T-cell (primary cell): ENCODE measurements at regions not wholly inside any gene's neighbourhood (a gene's known extent, or its start where the extent isn't known, plus 50 kb on each side); places are given as distances from the start of the nearest gene placed in this dataset.
"Not testable (repeated sequence)": the region's sequence is repeated elsewhere in the genome, so short reads cannot be mapped to it uniquely, and the experiment has no call there.

Experiments used
- ATAC-seq, 4 experiments: fragments of 200-7000 bp in 3 of 4; fragments of 150-1000 bp in 1 of 4; cut with Tn5 transposase; replicated peaks in 1 of 4; 1 replicate in 3 of 4; 2 replicates in 1 of 4; pipeline ENCODE4 v1.10.0; 2021; ENCODE audit warnings: moderate library complexity in 3 of 4, mild to moderate bottlenecking in 2 of 4, moderate number of reproducible peaks in 1 of 4
- CTCF ChIA-PET, 2 donors: fragments of 300-600 bp; sonication (Branson Sonifier 250); formaldehyde crosslinking; loops; one replicate each; lab custom pipeline; 2022; ENCODE audit warnings: antibody characterized with exemption in 2 of 2; lab: Charles Lee
- POLR2A ChIA-PET, 2 donors: fragments of 300-600 bp; sonication (Branson Sonifier 250); formaldehyde crosslinking; loops; one replicate each; lab custom pipeline; 2022; ENCODE audit warnings: antibody characterized with exemption in 2 of 2; lab: Charles Lee
- DNase-seq, 35 experiments: peaks; one replicate each; pipeline versions ENCODE4 v3.0.0 to v3.0.0-alpha.2; 2013 to 2023
- H3K27ac ChIP-seq: one replicate; pipeline ENCODE4 v1.5.1; 2013; ENCODE audit warnings: low read length
- H3K27me3 ChIP-seq, 2 experiments: replicated peaks in 1 of 2; 1 replicate in 1 of 2; 2 replicates in 1 of 2; pipeline versions ENCODE4 v1.6.1 to v1.7.0; 2013; ENCODE audit warnings: low read length in 1 of 2, mixed read lengths in 1 of 2; ENCODE audit not compliant: control insufficient read depth in 2 of 2, insufficient read depth in 2 of 2; ENCODE audit errors: extremely low read depth in 1 of 2
- H3K36me3 ChIP-seq, 2 donors: 1 replicate in 1 of 2; 2 replicates in 1 of 2; pipeline versions ENCODE4 v1.6.1 to v1.7.0; 2013; ENCODE audit warnings: low read length in 1 of 2; ENCODE audit not compliant: control insufficient read depth in 2 of 2, insufficient read depth in 1 of 2; ENCODE audit errors: extremely low read depth in 1 of 2
- H3K4me1 ChIP-seq, 2 experiments: 1 replicate in 1 of 2; 2 replicates in 1 of 2; pipeline versions ENCODE4 v1.6.1 to v1.7.0; 2013; ENCODE audit warnings: low read length in 2 of 2, mixed read lengths in 1 of 2; ENCODE audit not compliant: insufficient read depth in 2 of 2, control insufficient read depth in 1 of 2; ENCODE audit errors: extremely low read depth in 1 of 2
- H3K4me3 ChIP-seq, 2 donors: 1 replicate in 1 of 2; 2 replicates in 1 of 2; pipeline versions ENCODE4 v1.5.1 to v1.7.0; 2013; ENCODE audit warnings: mild to moderate bottlenecking in 2 of 2, low read length in 1 of 2, moderate library complexity in 1 of 2; ENCODE audit not compliant: control insufficient read depth in 1 of 2; ENCODE audit errors: extremely low read depth in 1 of 2
- H3K9me3 ChIP-seq: 2 replicates; pipeline ENCODE4 v1.7.0; 2013
- H3K27ac Mint-ChIP-seq, 2 donors: one replicate each; pipeline ENCODE4 v1.8.0; 2020 to 2021; ENCODE audit warnings: mild to moderate bottlenecking in 2 of 2, mixed read lengths in 2 of 2
- H3K27me3 Mint-ChIP-seq, 2 donors: one replicate each; pipeline ENCODE4 v1.8.0; 2021 to 2022; ENCODE audit warnings: mixed read lengths in 2 of 2
- H3K36me3 Mint-ChIP-seq: one replicate; pipeline ENCODE4 v1.8.0; 2021; ENCODE audit warnings: mixed read lengths
- H3K4me1 Mint-ChIP-seq, 3 donors: one replicate each; pipeline ENCODE4 v1.8.0; 2020 to 2022; ENCODE audit warnings: mixed read lengths in 3 of 3, mild to moderate bottlenecking in 1 of 3
- H3K4me3 Mint-ChIP-seq, 3 donors: one replicate each; pipeline ENCODE4 v1.8.0; 2020 to 2022; ENCODE audit warnings: mild to moderate bottlenecking in 3 of 3, mixed read lengths in 3 of 3, moderate library complexity in 3 of 3
- H3K9me3 Mint-ChIP-seq, 3 donors: one replicate each; pipeline ENCODE4 v1.8.0; 2020 to 2022; ENCODE audit warnings: mixed read lengths in 3 of 3
- WGBS: methylation state at CpG from one replicate; pipeline ENCODE4 v1.1.5; 2013; ENCODE audit warnings: missing lambda C conversion rate; ENCODE audit not compliant: insufficient coverage; 5-methylcytosine and 5-hydroxymethylcytosine counted together

GRCh38 chr11:97909614-97910399, 1110.9 kb upstream of the CNTN5 start:
- Histone ChIP-seq H3K9me3 (no peaks in the 10 kb centered on the region), H3K36me3 (no peaks in the 10 kb centered on the region), H3K4me3 (no peak overlapping the region), H3K27me3 (no peaks in the 10 kb centered on the region), H3K27ac (no peak overlapping the region), H3K4me1 (no peaks in the 10 kb centered on the region)
- ChIA-PET CTCF (no interaction called here), POLR2A (no interaction called here)
- WGBS = 0% methylated on average over 1 of the region's 7 CpGs
- Mint-ChIP-seq H3K27ac (no peak overlapping the region), H3K9me3 (peaks cover 4 to 22% (median 10%) of the 10 kb centered on the region in 3 donors), H3K36me3 (no peaks in the 10 kb centered on the region), H3K27me3 (no peaks in the 10 kb centered on the region), H3K4me3 (no peak overlapping the region), H3K4me1 (no peaks in the 10 kb centered on the region)
- ATAC-seq (no peak), DNase-seq (no peak)

DNA sequence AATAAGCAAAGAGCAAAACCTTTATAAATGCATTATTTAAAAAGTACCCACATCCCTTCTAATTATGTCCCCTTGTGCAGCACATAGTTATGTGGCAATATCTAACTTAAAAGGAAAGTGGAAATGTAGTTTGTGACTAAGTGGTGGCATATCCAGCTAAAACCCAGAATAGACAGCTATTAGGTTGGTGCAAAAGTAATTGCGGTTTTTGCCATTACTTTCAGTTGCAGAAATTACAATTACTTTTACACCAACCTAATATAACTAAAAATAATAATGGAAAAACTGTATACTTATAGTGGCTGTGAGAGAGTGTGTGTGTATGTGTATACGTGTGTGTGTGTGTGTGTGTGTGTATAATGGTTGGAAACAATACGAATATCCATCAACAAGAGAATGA, 1108.1 kb upstream of the CNTN5 start:
- CTCF ChIA-PET = interaction anchor here in 1 of 2 donors (0.6 kb wide), 1 partner anchor 14 kb away, joined by 3 read pairs; no protein-coding TSS in a partner anchor
- peaks cover 5 to 16% (median 7%) of the 10 kb centered on the region in 3 donors for H3K9me3 Mint-ChIP-seq
- no peaks in the 10 kb centered on the region for H3K36me3 Mint-ChIP-seq
- H3K27ac Mint-ChIP-seq = no peak overlapping the region
- no peaks in the 10 kb centered on the region for H3K4me1 ChIP-seq
- H3K4me1 Mint-ChIP-seq = no peaks in the 10 kb centered on the region
- H3K9me3 ChIP-seq = no peaks in the 10 kb centered on the region
- no peaks in the 10 kb centered on the region for H3K27me3 Mint-ChIP-seq
- WGBS = no CpG with 5 or more reads among the region's 3 CpGs
- no peak overlapping the region for H3K4me3 Mint-ChIP-seq
- no peak overlapping the region for H3K4me3 ChIP-seq
- no peaks in the 10 kb centered on the region for H3K36me3 ChIP-seq
- no peaks in the 10 kb centered on the region for H3K27me3 ChIP-seq
- no peak for ATAC-seq
- POLR2A ChIA-PET = no interaction called here
- DNase-seq = no peak
- no peak overlapping the region for H3K27ac ChIP-seq

DNA sequence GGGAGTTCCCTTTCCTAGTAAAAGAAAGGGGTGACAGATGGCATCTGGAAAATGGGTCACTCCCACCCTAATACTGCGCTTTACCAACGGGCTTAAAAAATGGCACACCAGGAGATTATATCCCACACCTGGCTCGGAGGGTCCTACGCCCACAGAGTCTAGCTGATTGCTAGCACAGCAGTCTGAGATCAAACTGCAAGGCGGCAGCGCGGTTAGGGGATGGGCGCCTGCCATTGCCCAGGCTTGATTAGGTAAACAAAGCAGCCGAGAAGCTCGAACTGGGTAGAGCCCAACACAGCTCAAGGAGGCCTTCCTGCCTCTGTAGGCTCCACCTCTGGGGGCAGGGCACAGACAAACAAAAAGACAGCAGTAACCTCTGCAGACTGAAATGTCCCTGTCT, 1097.8 kb upstream of the CNTN5 start:
- H3K4me3 Mint-ChIP-seq, DNase-seq, H3K4me3 ChIP-seq, H3K36me3 ChIP-seq, CTCF ChIA-PET, H3K27me3 Mint-ChIP-seq, H3K4me1 Mint-ChIP-seq, H3K27ac ChIP-seq, H3K4me1 ChIP-seq, H3K27me3 ChIP-seq, H3K9me3 ChIP-seq, POLR2A ChIA-PET, H3K36me3 Mint-ChIP-seq, H3K27ac Mint-ChIP-seq, ATAC-seq: not testable (repeated sequence)
- peaks cover 8 to 19% (median 13%) of the 10 kb centered on the region in 3 donors for H3K9me3 Mint-ChIP-seq
- 100% methylated on average over 7 of the region's 10 CpGs for WGBS

GRCh38 chr11:97934572-97935208, 1086.1 kb upstream of the CNTN5 start:
- Histone ChIP-seq H3K27me3 (no peaks in the 10 kb centered on the region), H3K9me3 (no peaks in the 10 kb centered on the region), H3K27ac (no peak overlapping the region), H3K36me3 (no peaks in the 10 kb centered on the region), H3K4me1 (no peaks in the 10 kb centered on the region), H3K4me3 (no peak overlapping the region)
- ChIA-PET POLR2A (no interaction called here), CTCF (no interaction called here)
- H3K9me3 Mint-ChIP-seq = peaks cover 6 to 23% (median 9%) of the 10 kb centered on the region in 3 donors
- ATAC-seq (no peak), DNase-seq (no peak)
- H3K4me3 Mint-ChIP-seq = no peak overlapping the region
- no peaks in the 10 kb centered on the region for H3K27me3 Mint-ChIP-seq
- WGBS = 68% methylated on average over 4 of the region's 5 CpGs
- no peaks in the 10 kb centered on the region for H3K4me1 Mint-ChIP-seq
- H3K36me3 Mint-ChIP-seq = no peaks in the 10 kb centered on the region
- no peak overlapping the region for H3K27ac Mint-ChIP-seq

- H3K9me3 ChIP-seq = no peaks in the 10 kb centered on the region
- H3K4me3 Mint-ChIP-seq = no peak overlapping the region
- H3K4me1 Mint-ChIP-seq = no peaks in the 10 kb centered on the region
- peaks cover 5 to 24% (median 8%) of the 10 kb centered on the region in 3 donors for H3K9me3 Mint-ChIP-seq
- no peak for ATAC-seq
- no peak for DNase-seq
- H3K4me1 ChIP-seq = no peaks in the 10 kb centered on the region
- H3K4me3 ChIP-seq = no peak overlapping the region
- H3K27me3 ChIP-seq = no peaks in the 10 kb centered on the region
- no peak overlapping the region for H3K27ac ChIP-seq
- H3K27ac Mint-ChIP-seq = no peak overlapping the region
- H3K36me3 Mint-ChIP-seq = no peaks in the 10 kb centered on the region
- WGBS = no CpG with 5 or more reads among the region's 3 CpGs
- no peaks in the 10 kb centered on the region for H3K36me3 ChIP-seq
- H3K27me3 Mint-ChIP-seq = no peaks in the 10 kb centered on the region
- CTCF ChIA-PET = no interaction called here
- POLR2A ChIA-PET = no interaction called here
Measured at GRCh38 chr11:97937501-97937900, 1083.2 kb upstream of the CNTN5 start.

DNA sequence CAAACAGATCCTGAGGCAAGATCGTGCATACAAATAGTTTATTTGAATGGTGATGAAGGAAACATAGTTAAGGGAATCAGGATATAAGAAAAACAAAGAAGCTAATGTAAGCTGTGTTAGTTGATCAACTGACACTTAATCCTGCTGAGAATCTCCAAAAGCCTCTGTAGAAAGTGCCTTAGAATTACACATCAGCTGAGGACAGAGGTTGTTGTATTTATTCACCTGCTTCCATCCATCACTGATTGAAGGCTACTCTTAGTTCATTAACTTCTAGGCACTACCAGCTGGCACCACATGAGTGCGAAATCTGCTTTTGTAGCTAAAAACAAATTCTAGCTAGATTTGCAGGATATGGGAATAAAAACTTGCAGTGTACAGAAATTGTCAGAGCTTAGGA, 1082.0 kb upstream of the CNTN5 start:
- no peaks in the 10 kb centered on the region for H3K9me3 ChIP-seq
- Mint-ChIP-seq H3K4me1 (no peaks in the 10 kb centered on the region), H3K27ac (no peak overlapping the region), H3K36me3 (no peaks in the 10 kb centered on the region), H3K27me3 (no peaks in the 10 kb centered on the region), H3K4me3 (no peak overlapping the region), H3K9me3 (peaks cover 5 to 22% (median 14%) of the 10 kb centered on the region in 3 donors)
- H3K4me3 ChIP-seq = no peak overlapping the region
- no peaks in the 10 kb centered on the region for H3K36me3 ChIP-seq
- no peaks in the 10 kb centered on the region for H3K27me3 ChIP-seq
- DNase-seq = no peak
- CTCF ChIA-PET = no interaction called here
- POLR2A ChIA-PET = no interaction called here
- WGBS = no CpG with 5 or more reads among the region's 2 CpGs
- H3K27ac ChIP-seq = no peak overlapping the region
- ATAC-seq = no peak
- no peaks in the 10 kb centered on the region for H3K4me1 ChIP-seq
